ENCODE measurements at regions not wholly inside any gene's neighbourhood (a gene's known extent, or its start where the extent isn't known, plus 50 kb on each side); places are given as distances from the start of the nearest gene placed in this dataset.

DNA sequence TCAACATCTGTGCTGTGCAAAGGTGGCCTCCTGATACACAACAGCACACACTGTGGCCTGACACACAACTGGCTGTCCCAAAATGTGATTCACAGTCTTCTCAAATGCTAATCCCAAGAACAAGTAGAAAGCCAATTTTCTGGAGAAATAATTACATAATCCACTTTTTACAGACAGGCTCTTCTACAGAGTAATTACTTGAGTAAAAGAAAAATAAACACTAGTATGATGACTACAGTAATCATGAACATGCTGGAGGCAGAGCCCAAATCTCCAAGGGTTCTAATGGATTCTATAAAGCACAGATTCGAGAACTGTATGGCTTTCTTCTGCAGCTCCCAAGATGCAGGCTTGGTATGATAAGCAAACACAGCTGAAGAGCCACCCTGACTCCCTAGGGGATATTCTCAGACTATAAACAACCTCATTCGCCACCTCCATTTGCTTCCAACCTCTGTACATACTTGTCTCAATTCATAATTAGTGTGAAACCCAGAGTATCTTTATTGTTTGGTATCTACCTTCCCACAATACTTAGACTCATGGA, 81.9 kb downstream of the SIPA1L2 start:
- TF ChIP-seq, protein P1, sequence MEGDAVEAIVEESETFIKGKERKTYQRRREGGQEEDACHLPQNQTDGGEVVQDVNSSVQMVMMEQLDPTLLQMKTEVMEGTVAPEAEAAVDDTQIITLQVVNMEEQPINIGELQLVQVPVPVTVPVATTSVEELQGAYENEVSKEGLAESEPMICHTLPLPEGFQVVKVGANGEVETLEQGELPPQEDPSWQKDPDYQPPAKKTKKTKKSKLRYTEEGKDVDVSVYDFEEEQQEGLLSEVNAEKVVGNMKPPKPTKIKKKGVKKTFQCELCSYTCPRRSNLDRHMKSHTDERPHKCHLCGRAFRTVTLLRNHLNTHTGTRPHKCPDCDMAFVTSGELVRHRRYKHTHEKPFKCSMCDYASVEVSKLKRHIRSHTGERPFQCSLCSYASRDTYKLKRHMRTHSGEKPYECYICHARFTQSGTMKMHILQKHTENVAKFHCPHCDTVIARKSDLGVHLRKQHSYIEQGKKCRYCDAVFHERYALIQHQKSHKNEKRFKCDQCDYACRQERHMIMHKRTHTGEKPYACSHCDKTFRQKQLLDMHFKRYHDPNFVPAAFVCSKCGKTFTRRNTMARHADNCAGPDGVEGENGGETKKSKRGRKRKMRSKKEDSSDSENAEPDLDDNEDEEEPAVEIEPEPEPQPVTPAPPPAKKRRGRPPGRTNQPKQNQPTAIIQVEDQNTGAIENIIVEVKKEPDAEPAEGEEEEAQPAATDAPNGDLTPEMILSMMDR (IDR thresholded peaks at IDR 0.05; ENCODE audit: extremely low read depth, missing control alignments) = no peak
- no peak for DNase-seq (ENCODE audit: low spot score)

- DNase-seq (ENCODE audit: low spot score) = no peak
- TF ChIP-seq, protein P1 (IDR thresholded peaks at IDR 0.05; ENCODE audit: extremely low read depth, missing control alignments) = no peak
Measured at GRCh38 chr1:232542633-232543593, 87.0 kb downstream of the SIPA1L2 start.

DNA sequence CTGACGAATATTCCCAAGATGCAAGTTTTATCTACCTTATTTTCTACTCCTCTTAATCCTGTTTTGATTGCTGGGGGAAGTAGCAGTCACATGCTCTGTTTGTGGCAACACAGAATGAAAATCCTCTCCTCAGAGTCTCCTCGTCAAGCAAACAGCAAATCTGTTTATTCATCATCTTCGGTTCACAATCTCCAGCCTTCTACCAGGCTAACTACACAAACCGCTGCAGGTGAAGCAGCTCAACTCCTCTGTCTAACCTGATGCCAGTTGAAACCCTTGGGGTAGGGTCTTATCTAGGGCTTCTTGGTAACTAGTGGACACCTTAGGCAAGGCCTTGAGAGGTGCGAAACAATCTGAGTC, 91.0 kb downstream of the SIPA1L2 start:
- TF ChIP-seq, protein P1 (IDR thresholded peaks at IDR 0.05; ENCODE audit: extremely low read depth, missing control alignments) = no peak

GRCh38 chr1:232538224-232538942, 91.5 kb downstream of the SIPA1L2 start:
- TF ChIP-seq, protein P1 (IDR thresholded peaks at IDR 0.05; ENCODE audit: extremely low read depth, missing control alignments) = no peak
- no peak for DNase-seq (ENCODE audit: low spot score)

More for the DNA sequence above, 91.0 kb downstream of the SIPA1L2 start:
- no peak for DNase-seq (ENCODE audit: low spot score)

- no peak for DNase-seq (ENCODE audit: low spot score)
Measured at GRCh38 chr1:232534552-232535517, 95.1 kb downstream of the SIPA1L2 start.

GRCh38 chr1:232533328-232533727, 96.6 kb downstream of the SIPA1L2 start:
- DNase-seq (ENCODE audit: low spot score) = no peak
- TF ChIP-seq, protein P1 (IDR thresholded peaks at IDR 0.05; ENCODE audit: extremely low read depth, missing control alignments) = no peak

More at GRCh38 chr1:232534552-232535517, 95.1 kb downstream of the SIPA1L2 start:
- TF ChIP-seq, protein P1 (IDR thresholded peaks at IDR 0.05; ENCODE audit: extremely low read depth, missing control alignments) = no peak

Measured in GM20000 (cell line).